ENCODE measurements at regions not wholly inside any gene's neighbourhood (a gene's known extent, or its start where the extent isn't known, plus 50 kb on each side); places are given as distances from the start of the nearest gene placed in this dataset.
A peak's percentile ranks its signal among the peaks of the same experiment; 100 is the strongest.
"Not testable (repeated sequence)": the region's sequence is repeated elsewhere in the genome, so short reads cannot be mapped to it uniquely, and the experiment has no call there.

- no peak for TF ChIP-seq CTCF (IDR thresholded peaks at IDR 0.05)
- intact Hi-C loops (cut with DNase I) = loop anchor here (5.0 kb wide), 1 partner anchor 70 kb away; the partner anchor contains the start of gene RBM24
- H3K36me3 ChIP-seq = no peaks in the 10 kb centered on the region
- peak in 1 of 2 donors; percentile 82 for DNase-seq (ENCODE audit: low spot score in 2 of 2)
- H3K27ac ChIP-seq = peak overlapping the region; percentile 47 to 48
- H3K4me3 ChIP-seq = peak overlapping the region in 1 of 2 donors; percentile 30
- H3K9me3 ChIP-seq = no peaks in the 10 kb centered on the region
- no peaks in the 10 kb centered on the region for H3K27me3 ChIP-seq
- H3K4me1 ChIP-seq = peaks cover 0 to 3% of the 10 kb centered on the region in 2 donors
Measured at GRCh38 chr6:17212546-17213371, 68.4 kb upstream of the RBM24 start.

GRCh38 chr6:17214106-17214505 lies 67.1 kb upstream of the RBM24 start:
- TF ChIP-seq CTCF (IDR thresholded peaks at IDR 0.05) = no peak
- Histone ChIP-seq H3K36me3 (no peaks in the 10 kb centered on the region), H3K9me3 (no peaks in the 10 kb centered on the region), H3K27ac (no peak overlapping the region), H3K4me3 (no peak overlapping the region), H3K4me1 (peaks cover 0 to 3% of the 10 kb centered on the region in 2 donors), H3K27me3 (no peaks in the 10 kb centered on the region)
- DNase-seq (ENCODE audit: low spot score in 2 of 2) = no peak
- intact Hi-C loops (cut with DNase I) = loop anchor here (5.0 kb wide), 1 partner anchor 68 kb away; the partner anchor contains the start of gene RBM24

GRCh38 chr6:17216972-17217371 lies 64.2 kb upstream of the RBM24 start:
- DNase-seq (ENCODE audit: low spot score in 2 of 2); H3K9me3 ChIP-seq; H3K27me3 ChIP-seq; H3K4me3 ChIP-seq; intact Hi-C loops (cut with DNase I); H3K27ac ChIP-seq; H3K36me3 ChIP-seq; H3K4me1 ChIP-seq: not testable (repeated sequence)

GRCh38 chr6:17218023-17218748 lies 63.0 kb upstream of the RBM24 start:
- Histone ChIP-seq H3K27ac (no peak overlapping the region), H3K4me1 (no peaks in the 10 kb centered on the region), H3K27me3 (no peaks in the 10 kb centered on the region), H3K4me3 (no peak overlapping the region), H3K9me3 (no peaks in the 10 kb centered on the region), H3K36me3 (no peaks in the 10 kb centered on the region)
- DNase-seq (ENCODE audit: low spot score in 2 of 2) = no peak
- intact Hi-C loops (cut with DNase I) = no loop called here
- TF ChIP-seq CTCF (IDR thresholded peaks at IDR 0.05) = no peak

- no peak for TF ChIP-seq CTCF (IDR thresholded peaks at IDR 0.05)
- Histone ChIP-seq H3K4me1 (no peaks in the 10 kb centered on the region), H3K36me3 (no peaks in the 10 kb centered on the region), H3K27ac (no peak overlapping the region), H3K4me3 (no peak overlapping the region), H3K9me3 (no peaks in the 10 kb centered on the region), H3K27me3 (no peaks in the 10 kb centered on the region)
- DNase-seq (ENCODE audit: low spot score in 2 of 2) = no peak
- intact Hi-C loops (cut with DNase I) = no loop called here
Measured at GRCh38 chr6:17218749-17219093, 62.4 kb upstream of the RBM24 start.

- Histone ChIP-seq H3K4me3 (no peak overlapping the region), H3K36me3 (no peaks in the 10 kb centered on the region), H3K27ac (no peak overlapping the region), H3K4me1 (no peaks in the 10 kb centered on the region), H3K27me3 (no peaks in the 10 kb centered on the region), H3K9me3 (no peaks in the 10 kb centered on the region)
- no peak for DNase-seq (ENCODE audit: low spot score in 2 of 2)
- intact Hi-C loops (cut with DNase I) = no loop called here
- TF ChIP-seq CTCF (IDR thresholded peaks at IDR 0.05) = no peak
Measured at GRCh38 chr6:17219098-17219497, 62.1 kb upstream of the RBM24 start.
